Activated CD4-positive, alpha-beta T cell treated with anti-CD3 and anti-CD28 coated beads, Interleukin-2, amount 10 ng/mL, durations not matched to agents 7 days and 5 days (primary cell): ENCODE measurements at regions not wholly inside any gene's neighbourhood (a gene's known extent, or its start where the extent isn't known, plus 50 kb on each side); places are given as distances from the start of the nearest gene placed in this dataset.

Experiments
- CTCF ChIA-PET: fragments of 350-600 bp; sonication (Branson Sonifier 250); formaldehyde crosslinking; loops from one replicate; lab custom pipeline; 2021; ENCODE audit warnings: antibody characterized with exemption; lab: Charles Lee
- POLR2A ChIA-PET: fragments of 350-600 bp; sonication (Branson Sonifier 250); formaldehyde crosslinking; loops from one replicate; lab custom pipeline; 2021; ENCODE audit warnings: antibody characterized with exemption; lab: Charles Lee
- DNase-seq: peaks from one replicate; pipeline ENCODE4 v3.0.0-alpha.2; 2020
- H3K27ac Mint-ChIP-seq: one replicate; pipeline ENCODE4 v1.8.0; 2021; ENCODE audit warnings: mild to moderate bottlenecking, moderate library complexity, mixed read lengths
- H3K27me3 Mint-ChIP-seq: one replicate; pipeline ENCODE4 v1.8.0; 2021; ENCODE audit warnings: mixed read lengths
- H3K36me3 Mint-ChIP-seq: one replicate; pipeline ENCODE4 v1.8.0; 2021; ENCODE audit warnings: low read depth, mixed read lengths
- H3K4me1 Mint-ChIP-seq: one replicate; pipeline ENCODE4 v1.8.0; 2021; ENCODE audit warnings: mixed read lengths
- H3K4me3 Mint-ChIP-seq: one replicate; pipeline ENCODE4 v1.8.0; 2021; ENCODE audit warnings: mild to moderate bottlenecking, moderate library complexity, mixed read lengths
- H3K9me3 Mint-ChIP-seq: one replicate; pipeline ENCODE4 v1.8.0; 2021; ENCODE audit warnings: mixed read lengths

DNA sequence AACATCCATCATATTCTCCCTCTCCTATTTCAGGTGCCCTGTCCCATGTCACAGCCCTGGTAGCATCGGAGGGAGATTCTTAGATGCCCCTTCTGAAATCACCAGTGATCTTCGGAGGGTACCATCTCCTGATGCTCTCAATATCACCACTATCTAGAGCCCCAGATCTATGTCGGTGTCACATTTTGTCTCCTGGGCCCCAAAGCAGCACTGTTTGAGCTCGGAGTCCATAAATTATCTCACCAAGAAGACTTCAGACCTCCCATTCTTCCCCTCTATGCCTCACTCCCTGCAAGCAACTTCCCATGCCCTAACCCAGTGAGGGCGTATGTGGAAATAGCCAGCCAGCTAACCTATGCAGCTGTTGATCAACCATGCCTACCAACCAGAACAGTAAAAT is 51.5 kb upstream of the NLK start:
- no peaks in the 10 kb centered on the region for H3K4me1 Mint-ChIP-seq
- POLR2A ChIA-PET: no interaction called here
- CTCF ChIA-PET: interaction anchor here (0.6 to 0.7 kb wide), 2 partner anchors 10 to 293 kb away, joined by 3 read pairs; no protein-coding TSS in a partner anchor

DNA sequence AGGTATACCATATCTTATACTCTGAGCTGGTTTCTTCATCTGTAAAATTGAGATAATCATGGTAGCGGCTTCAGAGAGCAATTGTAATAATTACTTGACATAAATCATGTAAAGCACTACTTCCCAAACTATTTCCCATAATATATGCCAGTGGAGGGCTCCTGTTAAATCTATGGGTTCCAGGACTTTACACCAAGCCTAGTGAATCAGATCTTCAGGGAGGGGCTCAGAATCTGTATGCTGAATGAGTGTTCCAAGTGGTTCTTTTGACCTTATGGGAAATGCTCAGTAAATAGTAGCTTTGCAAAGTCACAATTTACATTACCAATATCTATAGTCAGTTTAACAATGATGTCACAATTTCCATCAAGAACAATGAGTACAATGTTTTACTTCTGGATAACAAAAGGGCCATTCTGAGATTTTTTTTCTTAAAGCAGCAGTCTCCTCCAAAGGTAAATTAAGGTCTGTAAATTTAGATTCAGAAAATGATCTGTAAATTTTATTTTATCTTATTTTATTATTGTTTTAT is 50.9 kb upstream of the NLK start:
- no peaks in the 10 kb centered on the region for H3K4me1 Mint-ChIP-seq
- H3K27ac Mint-ChIP-seq: no peak overlapping the region
- no peaks in the 10 kb centered on the region for H3K9me3 Mint-ChIP-seq
- H3K27me3 Mint-ChIP-seq: peaks cover 16% of the 10 kb centered on the region
- no peak for DNase-seq
- H3K4me3 Mint-ChIP-seq: no peak overlapping the region
- H3K36me3 Mint-ChIP-seq: no peaks in the 10 kb centered on the region
- POLR2A ChIA-PET: no interaction called here
- CTCF ChIA-PET: interaction anchor here (0.7 kb wide), 1 partner anchor 9 kb away, joined by 3 read pairs; no protein-coding TSS in a partner anchor

More for the DNA sequence above, 51.5 kb upstream of the NLK start:
- Mint-ChIP-seq H3K27me3 (peaks cover 17% of the 10 kb centered on the region), H3K9me3 (no peaks in the 10 kb centered on the region), H3K27ac (no peak overlapping the region), H3K36me3 (no peaks in the 10 kb centered on the region), H3K4me3 (no peak overlapping the region)
- DNase-seq: no peak
